H9 (cell line): ENCODE measurements at regions not wholly inside any gene's neighbourhood (a gene's known extent, or its start where the extent isn't known, plus 50 kb on each side); places are given as distances from the start of the nearest gene placed in this dataset.

Experiments
- DNase-seq: peaks from one replicate; pipeline ENCODE4 v3.0.0-alpha.2; 2017
- H2AFZ ChIP-seq: one replicate; pipeline ENCODE4 v1.6.1; 2013; ENCODE audit warnings: mild to moderate bottlenecking, low read length, control low read depth, moderate library complexity
- H2AK5ac ChIP-seq: 2 replicates; pipeline ENCODE4 v1.6.1; 2013; ENCODE audit warnings: low read length, control low read depth, mixed read lengths; ENCODE audit not compliant: insufficient read length
- H2BK120ac ChIP-seq: one replicate; pipeline ENCODE4 v1.6.1; 2013; ENCODE audit warnings: low read depth, mild to moderate bottlenecking, low read length, control low read depth, inconsistent platforms; ENCODE audit not compliant: poor library complexity, severe bottlenecking
- H2BK12ac ChIP-seq: 2 replicates; pipeline ENCODE4 v1.6.1; 2013; ENCODE audit warnings: low read length, control low read depth, mixed read lengths, low read depth; ENCODE audit not compliant: insufficient read length
- H2BK15ac ChIP-seq: 2 replicates; pipeline ENCODE4 v1.6.1; 2013; ENCODE audit warnings: low read depth, low read length, control low read depth
- H2BK20ac ChIP-seq: one replicate; pipeline ENCODE4 v1.6.1; 2013; ENCODE audit warnings: low read depth, mild to moderate bottlenecking, low read length, control low read depth, inconsistent platforms; ENCODE audit not compliant: poor library complexity, severe bottlenecking
- H2BK5ac ChIP-seq: 2 replicates; pipeline ENCODE4 v1.6.1; 2013; ENCODE audit warnings: low read length, control low read depth, mixed read lengths; ENCODE audit not compliant: insufficient read length
- H3K14ac ChIP-seq: 2 replicates; pipeline ENCODE4 v1.6.1; 2013; ENCODE audit warnings: low read length, control low read depth; ENCODE audit not compliant: insufficient read depth
- H3K18ac ChIP-seq: 2 replicates; pipeline ENCODE4 v1.6.1; 2013; ENCODE audit warnings: low read depth, mild to moderate bottlenecking, mixed read lengths, low read length, control low read depth; ENCODE audit not compliant: insufficient read length
- H3K23ac ChIP-seq: 2 replicates; pipeline ENCODE4 v1.6.1; 2013; ENCODE audit warnings: low read length, control low read depth, mixed read lengths, low read depth; ENCODE audit not compliant: insufficient read length
- H3K23me2 ChIP-seq: 2 replicates; pipeline ENCODE4 v1.6.1; 2013; ENCODE audit warnings: low read depth, mild to moderate bottlenecking, mixed read lengths, low read length, control low read depth; ENCODE audit not compliant: insufficient read length, poor library complexity, severe bottlenecking
- H3K27ac ChIP-seq: 2 replicates; pipeline ENCODE4 v1.5.1; 2013; ENCODE audit warnings: low read length, control low read depth, mixed read lengths, low read depth; ENCODE audit not compliant: insufficient read length
- H3K27me3 ChIP-seq: 2 replicates; pipeline ENCODE4 v1.6.1; 2013; ENCODE audit warnings: low read length, control low read depth, inconsistent platforms; ENCODE audit not compliant: insufficient read depth
- H3K4ac ChIP-seq: 2 replicates; pipeline ENCODE4 v1.6.1; 2013; ENCODE audit warnings: low read depth, mild to moderate bottlenecking, control low read depth, inconsistent platforms, low read length, moderate library complexity
- H3K4me1 ChIP-seq: 2 replicates; pipeline ENCODE4 v1.6.1; 2013; ENCODE audit warnings: low read length, control low read depth, inconsistent platforms; ENCODE audit not compliant: insufficient read depth
- H3K4me2 ChIP-seq: 2 replicates; pipeline ENCODE4 v1.6.1; 2013; ENCODE audit warnings: low read length, control low read depth, mixed read lengths; ENCODE audit not compliant: insufficient read length, insufficient read depth
- H3K56ac ChIP-seq: 2 replicates; pipeline ENCODE4 v1.6.1; 2013; ENCODE audit warnings: low read depth, mild to moderate bottlenecking, mixed read lengths, low read length, control low read depth; ENCODE audit not compliant: insufficient read length
- H3K79me1 ChIP-seq: 2 replicates; pipeline ENCODE4 v1.6.1; 2013; ENCODE audit warnings: low read depth, mild to moderate bottlenecking, moderate library complexity, low read length, control low read depth, inconsistent platforms; ENCODE audit not compliant: insufficient read depth, poor library complexity, severe bottlenecking
- H3K79me2 ChIP-seq: 2 replicates; pipeline ENCODE4 v1.6.1; 2013; ENCODE audit warnings: low read length, control low read depth, inconsistent platforms; ENCODE audit not compliant: insufficient read depth
- H3K9ac ChIP-seq: 2 replicates; pipeline ENCODE4 v1.6.1; 2013; ENCODE audit warnings: low read length, control low read depth, mixed read lengths; ENCODE audit not compliant: insufficient read length; ENCODE audit errors: extremely low read depth
- H3K9me3 ChIP-seq: one replicate; pipeline ENCODE4 v1.6.1; 2013; ENCODE audit warnings: low read depth, low read length, inconsistent platforms; ENCODE audit not compliant: control insufficient read depth
- H3T11ph ChIP-seq: one replicate; pipeline ENCODE4 v1.6.1; 2013; ENCODE audit warnings: mild to moderate bottlenecking, low read length, control low read depth, inconsistent platforms
- H4K20me1 ChIP-seq: one replicate; pipeline ENCODE4 v1.6.1; 2013; ENCODE audit not compliant: control insufficient read depth, insufficient read length, insufficient read depth
- H4K5ac ChIP-seq: 2 replicates; pipeline ENCODE4 v1.6.1; 2013; ENCODE audit warnings: low read depth, mild to moderate bottlenecking, mixed read lengths, low read length, control low read depth; ENCODE audit not compliant: insufficient read length
- H4K8ac ChIP-seq: replicated peaks from 2 replicates; pipeline ENCODE4 v1.6.1; 2013; ENCODE audit warnings: low read length, control low read depth, mixed read lengths, low read depth; ENCODE audit not compliant: insufficient read length
- H4K91ac ChIP-seq: 2 replicates; pipeline ENCODE4 v1.6.1; 2013; ENCODE audit warnings: low read depth, mild to moderate bottlenecking, moderate library complexity, mixed read lengths, low read length, control low read depth; ENCODE audit not compliant: insufficient read length
- H3K27ac Mint-ChIP-seq, 3 experiments: 2 replicates in 2 of 3; 3 replicates in 1 of 3; pipeline ENCODE4 v1.8.0; 2020 to 2021; ENCODE audit warnings: mixed read lengths in 3 of 3, mild to moderate bottlenecking in 1 of 3, moderate library complexity in 1 of 3
- H3K27me3 Mint-ChIP-seq: 2 replicates; pipeline ENCODE4 v1.8.0; 2021; ENCODE audit warnings: low read depth, mild to moderate bottlenecking, moderate library complexity, mixed read lengths
- H3K36me3 Mint-ChIP-seq, 3 experiments: 2 replicates in 2 of 3; 3 replicates in 1 of 3; pipeline ENCODE4 v1.8.0; 2020 to 2021; ENCODE audit warnings: low read depth in 3 of 3, mixed read lengths in 3 of 3; ENCODE audit not compliant: insufficient read depth in 1 of 3
- H3K4me1 Mint-ChIP-seq, 2 experiments: 2 replicates each; pipeline ENCODE4 v1.8.0; 2020; ENCODE audit warnings: mixed read lengths in 2 of 2
- H3K4me3 Mint-ChIP-seq, 2 experiments: 2 replicates in 1 of 2; 3 replicates in 1 of 2; pipeline ENCODE4 v1.8.0; 2020 to 2021; ENCODE audit warnings: mild to moderate bottlenecking in 2 of 2, mixed read lengths in 2 of 2, moderate library complexity in 1 of 2
- H3K9me3 Mint-ChIP-seq, 2 experiments: 2 replicates in 1 of 2; 3 replicates in 1 of 2; pipeline ENCODE4 v1.8.0; 2020; ENCODE audit warnings: mild to moderate bottlenecking in 2 of 2, mixed read lengths in 2 of 2, moderate library complexity in 1 of 2
- WGBS: extraction: QIAGEN DNeasy Blood & Tissue Kit; methylation state at CpG from one replicate; pipeline ENCODE4 v1.1.7; 2013; ENCODE audit warnings: missing lambda C conversion rate, low lambda C conversion rate, mixed read lengths; ENCODE audit not compliant: insufficient read length; ENCODE audit errors: extremely low coverage; 5-methylcytosine and 5-hydroxymethylcytosine counted together
- TF ChIP-seq, protein P1 (sequence below): fragments of 200-600 bp; sonication (generic); conservative IDR thresholded peaks from 3 replicates; pipeline ENCODE4 v1.8.0; 2021; ENCODE audit warnings: antibody characterized with exemption, mild to moderate bottlenecking

DNA sequence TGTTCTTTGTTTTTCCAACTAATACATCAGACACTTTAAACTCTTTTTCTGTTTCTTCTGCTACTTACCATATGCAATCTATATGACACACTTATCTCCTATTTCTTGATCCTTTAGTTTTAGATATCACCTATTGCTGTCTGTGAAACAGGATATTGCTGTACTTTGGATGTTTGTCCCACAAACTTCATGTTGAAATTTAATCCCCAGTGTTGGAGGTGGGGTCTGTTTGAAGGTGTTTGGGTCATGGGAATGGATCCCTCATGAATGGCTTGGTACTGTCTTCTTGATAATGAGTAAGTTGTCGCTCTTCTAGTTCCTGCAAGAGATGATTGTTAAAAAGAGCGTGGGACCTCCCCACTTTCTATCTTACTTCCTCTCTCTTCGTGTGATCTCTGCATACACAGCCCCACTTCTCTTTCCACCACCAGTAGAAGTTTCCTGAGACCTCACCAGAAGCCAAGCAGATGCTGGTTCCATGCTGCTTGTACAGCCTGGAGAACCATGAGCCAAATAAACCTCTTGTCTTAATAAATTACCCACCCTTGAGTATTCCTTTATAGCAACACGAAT, 244.2 kb downstream of the NHLRC3 start:
- H3K4me3 Mint-ChIP-seq, result no peak overlapping the region
- no peak overlapping the region for H2BK15ac ChIP-seq
- no peak overlapping the region for H4K5ac ChIP-seq
- no peaks in the 10 kb centered on the region for H4K20me1 ChIP-seq
- no peak overlapping the region for H3K27ac ChIP-seq
- H2AFZ ChIP-seq, result no peak overlapping the region
- H2BK20ac ChIP-seq, result no peak overlapping the region
- H3K79me1 ChIP-seq, result no peaks in the 10 kb centered on the region
- DNase-seq, result no peak
- H2AK5ac ChIP-seq, result no peak overlapping the region
- no peaks in the 10 kb centered on the region for H3K79me2 ChIP-seq
- H4K8ac ChIP-seq, result no peak overlapping the region
- no peaks in the 10 kb centered on the region; the same call in 1 of the 2 replicates for H3K27me3 ChIP-seq
- no peak overlapping the region for H3K4me2 ChIP-seq
- H3K4ac ChIP-seq, result no peak overlapping the region
- H3K4me1 Mint-ChIP-seq, result peaks cover 0 to 4% of the 10 kb centered on the region in 2 experiments; a peak in 1 of 4 replicates
- peaks cover 0 to 9% (median 4%) of the 10 kb centered on the region in 3 experiments; a peak in 5 of 7 replicates for H3K36me3 Mint-ChIP-seq
- no peak overlapping the region for H2BK5ac ChIP-seq
- peaks cover 23% of the 10 kb centered on the region for H3K27me3 Mint-ChIP-seq
- no peak overlapping the region for H3T11ph ChIP-seq
- no peak overlapping the region for H3K14ac ChIP-seq
- no peak overlapping the region for H2BK12ac ChIP-seq
- H3K56ac ChIP-seq, result no peak overlapping the region
- H3K4me1 ChIP-seq, result no peaks in the 10 kb centered on the region
- no peak overlapping the region for H3K18ac ChIP-seq
- H2BK120ac ChIP-seq, result no peak overlapping the region
- no peak overlapping the region for H4K91ac ChIP-seq
- no peak overlapping the region for H3K9ac ChIP-seq
- peaks cover 8 to 10% of the 10 kb centered on the region in 2 experiments for H3K9me3 Mint-ChIP-seq
- H3K27ac Mint-ChIP-seq, result no peak overlapping the region
- no CpG with 5 or more reads among the region's 4 CpGs for WGBS
- H3K23me2 ChIP-seq, result no peaks in the 10 kb centered on the region
- TF ChIP-seq, protein P1, sequence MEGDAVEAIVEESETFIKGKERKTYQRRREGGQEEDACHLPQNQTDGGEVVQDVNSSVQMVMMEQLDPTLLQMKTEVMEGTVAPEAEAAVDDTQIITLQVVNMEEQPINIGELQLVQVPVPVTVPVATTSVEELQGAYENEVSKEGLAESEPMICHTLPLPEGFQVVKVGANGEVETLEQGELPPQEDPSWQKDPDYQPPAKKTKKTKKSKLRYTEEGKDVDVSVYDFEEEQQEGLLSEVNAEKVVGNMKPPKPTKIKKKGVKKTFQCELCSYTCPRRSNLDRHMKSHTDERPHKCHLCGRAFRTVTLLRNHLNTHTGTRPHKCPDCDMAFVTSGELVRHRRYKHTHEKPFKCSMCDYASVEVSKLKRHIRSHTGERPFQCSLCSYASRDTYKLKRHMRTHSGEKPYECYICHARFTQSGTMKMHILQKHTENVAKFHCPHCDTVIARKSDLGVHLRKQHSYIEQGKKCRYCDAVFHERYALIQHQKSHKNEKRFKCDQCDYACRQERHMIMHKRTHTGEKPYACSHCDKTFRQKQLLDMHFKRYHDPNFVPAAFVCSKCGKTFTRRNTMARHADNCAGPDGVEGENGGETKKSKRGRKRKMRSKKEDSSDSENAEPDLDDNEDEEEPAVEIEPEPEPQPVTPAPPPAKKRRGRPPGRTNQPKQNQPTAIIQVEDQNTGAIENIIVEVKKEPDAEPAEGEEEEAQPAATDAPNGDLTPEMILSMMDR, result no peak
- H3K9me3 ChIP-seq, result no peaks in the 10 kb centered on the region
- H3K23ac ChIP-seq, result no peak overlapping the region
